HFFc6 (cell line): ENCODE measurements at regions not wholly inside any gene's neighbourhood (a gene's known extent, or its start where the extent isn't known, plus 50 kb on each side); places are given as distances from the start of the nearest gene placed in this dataset.

Experiments used
- DNase-seq: peaks from one replicate; pipeline ENCODE4 v3.0.0-alpha.2; 2018
- H3K27ac Mint-ChIP-seq: 2 replicates; pipeline ENCODE4 v1.8.0; 2020; ENCODE audit warnings: mild to moderate bottlenecking, mixed read lengths
- H3K27me3 Mint-ChIP-seq: 2 replicates; pipeline ENCODE4 v1.8.0; 2021; ENCODE audit warnings: mild to moderate bottlenecking, moderate library complexity, mixed read lengths; ENCODE audit not compliant: insufficient read depth
- H3K36me3 Mint-ChIP-seq: 2 replicates; pipeline ENCODE4 v1.8.0; 2021; ENCODE audit warnings: low read depth, mixed read lengths
- H3K4me1 Mint-ChIP-seq: 2 replicates; pipeline ENCODE4 v1.8.0; 2020; ENCODE audit warnings: low read depth, mixed read lengths
- H3K4me3 Mint-ChIP-seq: 2 replicates; pipeline ENCODE4 v1.8.0; 2020; ENCODE audit warnings: mild to moderate bottlenecking, moderate library complexity, mixed read lengths
- H3K9me3 Mint-ChIP-seq: 2 replicates; pipeline ENCODE4 v1.8.0; 2020; ENCODE audit warnings: mild to moderate bottlenecking, mixed read lengths
- CTCF ChIP-seq: fragments of 200-600 bp; sonication (generic); IDR thresholded peaks from 2 replicates; pipeline ENCODE4 v1.5.0; 2021; ENCODE audit warnings: antibody characterized with exemption, mild to moderate bottlenecking

DNA sequence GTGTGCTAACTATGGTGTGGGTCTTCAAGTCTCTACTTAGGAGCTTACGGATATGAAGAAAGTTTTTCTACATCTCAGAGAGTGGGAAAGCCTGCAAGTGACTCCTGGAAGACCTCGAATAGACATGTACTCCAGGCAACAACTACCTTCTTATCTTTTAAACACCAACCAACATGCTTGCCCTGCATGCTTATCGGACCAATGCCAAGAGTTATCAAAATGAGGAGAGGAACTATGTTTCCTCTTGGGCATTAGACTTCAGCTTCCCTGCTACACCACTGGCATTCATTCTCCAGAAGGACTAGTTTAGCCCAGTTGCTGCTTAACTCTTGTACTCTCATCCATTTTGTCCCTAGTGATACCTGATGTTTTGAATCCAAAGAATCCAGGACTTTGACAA is 74.7 kb upstream of the MAN2A1 start:
- TF ChIP-seq CTCF = no peak
- H3K27me3 Mint-ChIP-seq = no peaks in the 10 kb centered on the region; the same call in 1 of the 2 replicates
- H3K4me3 Mint-ChIP-seq = no peak overlapping the region
- no peaks in the 10 kb centered on the region for H3K36me3 Mint-ChIP-seq
- no peak for DNase-seq
- no peak overlapping the region for H3K27ac Mint-ChIP-seq
- no peaks in the 10 kb centered on the region for H3K4me1 Mint-ChIP-seq
- no peaks in the 10 kb centered on the region; the same call in 1 of the 2 replicates for H3K9me3 Mint-ChIP-seq

DNA sequence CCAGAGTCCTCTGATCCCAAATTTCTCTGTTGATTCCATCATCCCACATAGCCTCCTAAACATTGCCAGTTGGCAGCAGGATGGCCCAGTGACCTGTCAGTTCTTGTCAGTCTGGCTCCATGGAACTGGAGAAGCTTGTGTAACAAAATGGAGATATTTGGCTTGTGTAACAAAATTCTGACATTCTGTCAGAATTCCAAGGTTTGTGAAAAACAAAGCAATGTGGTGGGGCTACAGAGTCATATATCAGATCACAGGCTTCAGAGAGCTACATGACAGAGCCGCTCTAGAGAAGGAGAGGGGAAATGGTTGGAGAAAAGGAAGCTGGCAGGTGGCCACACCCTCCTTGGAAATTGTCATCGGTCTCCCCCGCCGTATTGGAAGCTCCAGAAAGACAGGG is 75.4 kb upstream of the MAN2A1 start:
- no peak for DNase-seq
- no peak overlapping the region for H3K27ac Mint-ChIP-seq
- no peaks in the 10 kb centered on the region; the same call in 1 of the 2 replicates for H3K9me3 Mint-ChIP-seq
- H3K4me3 Mint-ChIP-seq = no peak overlapping the region
- H3K36me3 Mint-ChIP-seq = no peaks in the 10 kb centered on the region
- H3K4me1 Mint-ChIP-seq = no peaks in the 10 kb centered on the region
- TF ChIP-seq CTCF = no peak
- H3K27me3 Mint-ChIP-seq = no peaks in the 10 kb centered on the region; the same call in 1 of the 2 replicates

- Mint-ChIP-seq H3K27me3 (no peaks in the 10 kb centered on the region; the same call in 1 of the 2 replicates), H3K4me3 (no peak overlapping the region), H3K27ac (no peak overlapping the region), H3K4me1 (no peaks in the 10 kb centered on the region), H3K36me3 (no peaks in the 10 kb centered on the region), H3K9me3 (no peaks in the 10 kb centered on the region; the same call in 1 of the 2 replicates)
- DNase-seq = no peak
- no peak for TF ChIP-seq CTCF
Measured at GRCh38 chr5:109612278-109612905, 77.3 kb upstream of the MAN2A1 start.

DNA sequence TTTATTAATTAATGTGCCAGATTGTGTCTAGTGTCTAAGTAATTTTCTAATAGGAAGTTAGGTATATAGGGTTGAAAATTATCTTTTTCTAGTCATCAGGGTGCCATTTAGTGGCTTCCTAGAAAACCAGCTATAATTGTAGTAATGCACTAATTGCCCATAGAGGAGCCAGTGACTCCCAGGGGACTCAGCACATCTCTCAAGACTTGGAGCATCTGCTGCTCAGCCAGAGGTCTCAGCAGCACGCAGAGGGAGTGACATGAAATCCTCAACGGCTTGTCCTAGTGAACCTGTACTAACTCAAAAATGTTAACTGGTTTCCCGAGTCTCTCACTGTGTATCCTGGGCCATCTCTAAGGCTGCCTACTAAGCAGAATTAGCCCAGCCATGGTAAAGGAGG is 78.2 kb upstream of the MAN2A1 start:
- no peaks in the 10 kb centered on the region; the same call in 1 of the 2 replicates for H3K9me3 Mint-ChIP-seq
- no peaks in the 10 kb centered on the region for H3K4me1 Mint-ChIP-seq
- no peak overlapping the region for H3K27ac Mint-ChIP-seq
- no peaks in the 10 kb centered on the region for H3K36me3 Mint-ChIP-seq
- no peak for DNase-seq
- H3K27me3 Mint-ChIP-seq = no peaks in the 10 kb centered on the region; the same call in 1 of the 2 replicates
- no peak overlapping the region for H3K4me3 Mint-ChIP-seq
- TF ChIP-seq CTCF = no peak

GRCh38 chr5:109611061-109611460 is 78.7 kb upstream of the MAN2A1 start:
- no peaks in the 10 kb centered on the region; the same call in 1 of the 2 replicates for H3K27me3 Mint-ChIP-seq
- H3K27ac Mint-ChIP-seq = no peak overlapping the region
- no peak overlapping the region for H3K4me3 Mint-ChIP-seq
- no peaks in the 10 kb centered on the region for H3K4me1 Mint-ChIP-seq
- no peaks in the 10 kb centered on the region for H3K36me3 Mint-ChIP-seq
- no peaks in the 10 kb centered on the region; the same call in 1 of the 2 replicates for H3K9me3 Mint-ChIP-seq
- DNase-seq = no peak
- TF ChIP-seq CTCF = no peak
